ENCODE measurements at regions not wholly inside any gene's neighbourhood (a gene's known extent, or its start where the extent isn't known, plus 50 kb on each side); places are given as distances from the start of the nearest gene placed in this dataset.

- Histone ChIP-seq H3K36me3 (ENCODE audit: insufficient read depth, low read length) (no peaks in the 10 kb centered on the region), H3K27ac (ENCODE audit: low read depth, low read length) (no peak overlapping the region), H3K9me3 (ENCODE audit: low read depth, low read length) (peaks cover 1% of the 10 kb centered on the region), H3K4me2 (ENCODE audit: insufficient read depth, low read length) (no peak overlapping the region), H3K4me3 (ENCODE audit: insufficient read depth, low read length) (no peak overlapping the region), H3K79me2 (ENCODE audit: insufficient read depth, low read length) (no peaks in the 10 kb centered on the region), H2AFZ (ENCODE audit: low read length) (no peak overlapping the region), H4K20me1 (ENCODE audit: insufficient read depth, low read length) (no peaks in the 10 kb centered on the region), H3K27me3 (ENCODE audit: insufficient read depth, low read length) (no peaks in the 10 kb centered on the region), H3K4me1 (ENCODE audit: insufficient read depth, low read length) (no peaks in the 10 kb centered on the region)
- DNase-seq (ENCODE audit: insufficient read length, low spot score, missing footprints): peak; percentile 5
- no peak for TF ChIP-seq CTCF (IDR thresholded peaks at IDR 0.05; ENCODE audit: extremely low read depth, low read depth, low read length)
Observed at GRCh38 chr13:71214821-71215220, 652.2 kb downstream of the DACH1 start.

- Histone ChIP-seq H3K27me3 (ENCODE audit: insufficient read depth, low read length) (no peaks in the 10 kb centered on the region), H3K9me3 (ENCODE audit: low read depth, low read length) (peaks cover 3% of the 10 kb centered on the region), H3K4me2 (ENCODE audit: insufficient read depth, low read length) (no peak overlapping the region), H3K27ac (ENCODE audit: low read depth, low read length) (no peak overlapping the region), H3K4me1 (ENCODE audit: insufficient read depth, low read length) (no peaks in the 10 kb centered on the region), H3K36me3 (ENCODE audit: insufficient read depth, low read length) (no peaks in the 10 kb centered on the region), H2AFZ (ENCODE audit: low read length) (no peak overlapping the region), H4K20me1 (ENCODE audit: insufficient read depth, low read length) (no peaks in the 10 kb centered on the region), H3K79me2 (ENCODE audit: insufficient read depth, low read length) (no peaks in the 10 kb centered on the region), H3K4me3 (ENCODE audit: insufficient read depth, low read length) (no peak overlapping the region)
- DNase-seq (ENCODE audit: insufficient read length, low spot score, missing footprints): no peak
- no peak for TF ChIP-seq CTCF (IDR thresholded peaks at IDR 0.05; ENCODE audit: extremely low read depth, low read depth, low read length)
Observed at GRCh38 chr13:71214357-71214756, 652.6 kb downstream of the DACH1 start.

GRCh38 chr13:71213252-71213821 is 653.7 kb downstream of the DACH1 start:
- Histone ChIP-seq H3K4me1 (ENCODE audit: insufficient read depth, low read length) (no peaks in the 10 kb centered on the region), H3K9me3 (ENCODE audit: low read depth, low read length) (peaks cover 3% of the 10 kb centered on the region), H3K36me3 (ENCODE audit: insufficient read depth, low read length) (no peaks in the 10 kb centered on the region), H3K27ac (ENCODE audit: low read depth, low read length) (no peak overlapping the region), H4K20me1 (ENCODE audit: insufficient read depth, low read length) (no peaks in the 10 kb centered on the region), H2AFZ (ENCODE audit: low read length) (no peak overlapping the region), H3K4me2 (ENCODE audit: insufficient read depth, low read length) (no peak overlapping the region), H3K27me3 (ENCODE audit: insufficient read depth, low read length) (no peaks in the 10 kb centered on the region), H3K4me3 (ENCODE audit: insufficient read depth, low read length) (no peak overlapping the region), H3K79me2 (ENCODE audit: insufficient read depth, low read length) (no peaks in the 10 kb centered on the region)
- no peak for TF ChIP-seq CTCF (IDR thresholded peaks at IDR 0.05; ENCODE audit: extremely low read depth, low read depth, low read length)
- no peak for DNase-seq (ENCODE audit: insufficient read length, low spot score, missing footprints)

- no peak for DNase-seq (ENCODE audit: insufficient read length, low spot score, missing footprints)
- TF ChIP-seq CTCF (IDR thresholded peaks at IDR 0.05; ENCODE audit: extremely low read depth, low read depth, low read length): no peak
- Histone ChIP-seq H3K27me3 (ENCODE audit: insufficient read depth, low read length) (no peaks in the 10 kb centered on the region), H2AFZ (ENCODE audit: low read length) (no peak overlapping the region), H3K4me1 (ENCODE audit: insufficient read depth, low read length) (no peaks in the 10 kb centered on the region), H3K4me3 (ENCODE audit: insufficient read depth, low read length) (no peak overlapping the region), H4K20me1 (ENCODE audit: insufficient read depth, low read length) (no peaks in the 10 kb centered on the region), H3K4me2 (ENCODE audit: insufficient read depth, low read length) (no peak overlapping the region), H3K79me2 (ENCODE audit: insufficient read depth, low read length) (no peaks in the 10 kb centered on the region), H3K9me3 (ENCODE audit: low read depth, low read length) (peaks cover 7% of the 10 kb centered on the region), H3K36me3 (ENCODE audit: insufficient read depth, low read length) (no peaks in the 10 kb centered on the region), H3K27ac (ENCODE audit: low read depth, low read length) (no peak overlapping the region)
Observed at GRCh38 chr13:71210861-71211260, 656.1 kb downstream of the DACH1 start.

All from osteoblast (primary cell).